Astrocyte of the cerebellum (primary cell): ENCODE measurements at regions not wholly inside any gene's neighbourhood (a gene's known extent, or its start where the extent isn't known, plus 50 kb on each side); places are given as distances from the start of the nearest gene placed in this dataset.

Experiments used
- DNase-seq: peaks from one replicate; pipeline ENCODE4 v3.0.0-alpha.2; 2011; ENCODE audit warnings: low read depth
- H3K4me3 ChIP-seq: 2 replicates; pipeline ENCODE4 v1.5.1; 2011; ENCODE audit warnings: mild to moderate bottlenecking, low read depth, low read length, moderate library complexity
- in situ Hi-C: cut with HindIII; loops from 2 replicates; pipeline ENCODE4 v1.10.0; 2017; ENCODE audit warnings: low sequenced_read_pairs
- TF ChIP-seq, protein P1 (sequence below): IDR thresholded peaks from 2 replicates; pipeline ENCODE4 v1.5.1; 2012; ENCODE audit warnings: low read length, low read depth, moderate library complexity, mild to moderate bottlenecking; ENCODE audit errors: missing control alignments

DNA sequence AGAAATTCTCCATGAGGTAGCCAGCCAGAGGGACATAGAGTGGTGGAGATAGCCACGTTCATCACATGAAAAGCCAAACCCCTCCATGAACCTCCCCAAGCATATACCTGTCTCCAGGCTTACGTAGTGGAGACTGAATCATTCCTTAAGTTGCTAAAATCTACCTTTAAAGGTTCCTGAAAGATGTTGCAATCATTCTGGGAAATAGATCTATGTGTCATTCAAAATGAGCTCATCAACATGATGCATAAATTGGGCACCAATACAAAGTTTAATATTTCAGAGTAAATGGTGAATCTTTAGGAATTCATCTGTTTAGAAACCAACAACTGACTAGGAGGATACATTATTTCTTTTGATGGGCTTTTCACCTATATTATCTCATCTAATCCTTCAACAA, 362.6 kb upstream of the ID2 start:
- TF ChIP-seq, protein P1, sequence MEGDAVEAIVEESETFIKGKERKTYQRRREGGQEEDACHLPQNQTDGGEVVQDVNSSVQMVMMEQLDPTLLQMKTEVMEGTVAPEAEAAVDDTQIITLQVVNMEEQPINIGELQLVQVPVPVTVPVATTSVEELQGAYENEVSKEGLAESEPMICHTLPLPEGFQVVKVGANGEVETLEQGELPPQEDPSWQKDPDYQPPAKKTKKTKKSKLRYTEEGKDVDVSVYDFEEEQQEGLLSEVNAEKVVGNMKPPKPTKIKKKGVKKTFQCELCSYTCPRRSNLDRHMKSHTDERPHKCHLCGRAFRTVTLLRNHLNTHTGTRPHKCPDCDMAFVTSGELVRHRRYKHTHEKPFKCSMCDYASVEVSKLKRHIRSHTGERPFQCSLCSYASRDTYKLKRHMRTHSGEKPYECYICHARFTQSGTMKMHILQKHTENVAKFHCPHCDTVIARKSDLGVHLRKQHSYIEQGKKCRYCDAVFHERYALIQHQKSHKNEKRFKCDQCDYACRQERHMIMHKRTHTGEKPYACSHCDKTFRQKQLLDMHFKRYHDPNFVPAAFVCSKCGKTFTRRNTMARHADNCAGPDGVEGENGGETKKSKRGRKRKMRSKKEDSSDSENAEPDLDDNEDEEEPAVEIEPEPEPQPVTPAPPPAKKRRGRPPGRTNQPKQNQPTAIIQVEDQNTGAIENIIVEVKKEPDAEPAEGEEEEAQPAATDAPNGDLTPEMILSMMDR = no peak
- DNase-seq = no peak
- no peak overlapping the region for H3K4me3 ChIP-seq
- in situ Hi-C loops = no loop called here

DNA sequence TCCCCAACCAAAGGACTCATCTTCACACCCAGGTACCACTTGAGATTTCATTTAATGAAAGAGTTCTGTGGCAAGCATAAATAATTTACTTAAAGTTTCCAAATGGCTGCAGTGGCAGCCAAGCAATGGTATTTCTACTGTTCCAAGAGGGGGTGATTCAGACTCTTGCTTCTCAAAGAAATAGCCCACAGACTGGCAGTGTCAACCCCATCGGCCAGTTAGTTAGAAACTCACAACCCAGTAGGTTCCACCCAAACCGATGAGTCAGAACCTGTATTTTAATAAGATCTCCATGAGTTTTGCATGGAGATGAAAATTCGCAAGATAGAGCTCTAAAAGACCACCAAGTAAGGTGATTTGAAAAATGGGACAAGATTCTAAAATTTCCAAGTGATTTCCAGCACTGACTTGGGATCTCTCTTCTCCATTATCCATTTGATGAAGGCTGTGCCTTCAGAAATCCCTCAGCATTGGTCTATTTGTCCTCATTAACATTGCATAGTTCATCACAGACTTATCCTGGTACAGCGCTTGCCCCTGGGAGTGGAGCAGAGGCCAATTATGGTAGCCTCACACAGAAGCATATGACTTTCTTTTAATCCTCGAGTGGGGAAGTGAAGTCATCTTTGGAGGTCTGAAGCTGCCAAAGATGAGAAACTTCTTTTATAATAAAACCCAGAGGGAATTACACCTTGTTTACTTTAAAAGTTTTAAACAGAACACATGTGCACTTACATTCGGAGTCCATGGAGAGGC, 361.4 kb upstream of the ID2 start:
- TF ChIP-seq, protein P1 = no peak
- in situ Hi-C loops = no loop called here
- no peak for DNase-seq
- H3K4me3 ChIP-seq = no peak overlapping the region

DNA sequence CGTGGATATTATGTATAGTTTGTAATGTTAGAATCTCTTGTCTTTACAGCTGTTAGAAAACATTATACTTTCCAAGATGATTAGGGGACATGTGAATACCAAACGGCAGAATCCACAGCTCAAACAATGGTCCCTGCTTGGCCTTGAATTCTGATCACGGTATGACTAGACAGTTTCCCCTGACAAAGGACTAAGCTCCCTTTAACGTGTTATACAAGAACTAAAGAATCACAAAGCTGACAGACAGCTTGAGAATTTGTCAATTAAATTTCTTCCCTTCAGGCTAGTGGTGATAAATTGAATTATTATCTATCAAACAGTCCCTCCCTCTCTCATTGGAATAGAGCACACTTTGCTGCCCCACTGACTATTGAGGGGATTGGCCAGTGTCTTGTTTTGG, 359.2 kb upstream of the ID2 start:
- in situ Hi-C loops = no loop called here
- TF ChIP-seq, protein P1 = no peak
- DNase-seq = no peak
- H3K4me3 ChIP-seq = no peak overlapping the region

DNA sequence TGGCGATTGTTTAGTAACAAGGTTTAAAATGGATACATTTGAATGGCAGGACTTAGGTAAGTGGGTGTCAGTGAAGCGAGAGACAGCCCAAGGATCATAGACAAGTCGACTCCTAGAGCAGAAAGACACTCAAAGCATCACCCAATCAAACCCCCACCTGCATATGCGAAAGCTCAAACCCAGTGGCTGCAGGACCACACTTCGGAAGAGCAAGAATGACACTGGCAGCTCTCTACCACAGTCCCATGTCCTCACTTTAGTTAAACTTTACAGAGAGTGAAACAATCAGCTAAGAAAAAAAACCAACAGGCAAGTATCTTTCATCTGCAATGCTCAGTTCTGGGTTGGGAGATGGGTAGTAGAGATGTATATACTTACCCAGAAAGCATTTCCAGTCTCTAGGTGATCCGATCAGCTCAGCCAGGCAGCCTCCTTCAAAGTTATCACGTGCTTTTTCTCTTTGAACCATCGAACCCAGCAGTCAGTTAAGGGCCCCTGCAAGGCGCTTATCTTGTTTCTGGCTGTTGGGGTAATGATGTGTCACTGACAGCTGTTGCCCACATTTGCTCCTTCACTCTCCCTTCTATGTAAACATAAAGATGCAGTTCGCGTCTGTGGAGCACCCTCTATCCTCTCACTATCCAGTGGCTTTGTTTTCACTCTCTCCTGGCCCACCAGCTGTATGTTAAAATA, 357.5 kb upstream of the ID2 start:
- in situ Hi-C loops = no loop called here
- H3K4me3 ChIP-seq = no peak overlapping the region
- no peak for DNase-seq
- TF ChIP-seq, protein P1 = no peak

DNA sequence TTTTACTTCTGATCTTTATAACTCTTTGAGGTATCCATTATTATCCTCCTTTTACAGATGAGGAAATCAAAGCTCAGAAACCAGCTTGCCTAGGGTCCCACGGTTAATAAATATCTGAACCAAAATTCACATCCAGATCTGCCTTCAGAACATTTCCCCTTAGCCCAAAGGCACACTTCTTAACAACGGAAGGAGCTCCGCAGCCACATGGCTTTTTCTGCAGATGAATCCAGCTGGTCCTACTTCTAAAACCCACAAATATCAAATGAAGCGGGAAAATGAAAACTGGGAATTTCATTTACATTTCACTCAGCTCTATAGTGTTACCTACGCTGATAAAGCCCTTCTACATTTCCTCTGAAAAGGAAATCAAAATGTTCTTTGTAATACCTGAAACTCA, 357.0 kb upstream of the ID2 start:
- TF ChIP-seq, protein P1 = no peak
- H3K4me3 ChIP-seq = no peak overlapping the region
- in situ Hi-C loops = no loop called here
- no peak for DNase-seq

DNA sequence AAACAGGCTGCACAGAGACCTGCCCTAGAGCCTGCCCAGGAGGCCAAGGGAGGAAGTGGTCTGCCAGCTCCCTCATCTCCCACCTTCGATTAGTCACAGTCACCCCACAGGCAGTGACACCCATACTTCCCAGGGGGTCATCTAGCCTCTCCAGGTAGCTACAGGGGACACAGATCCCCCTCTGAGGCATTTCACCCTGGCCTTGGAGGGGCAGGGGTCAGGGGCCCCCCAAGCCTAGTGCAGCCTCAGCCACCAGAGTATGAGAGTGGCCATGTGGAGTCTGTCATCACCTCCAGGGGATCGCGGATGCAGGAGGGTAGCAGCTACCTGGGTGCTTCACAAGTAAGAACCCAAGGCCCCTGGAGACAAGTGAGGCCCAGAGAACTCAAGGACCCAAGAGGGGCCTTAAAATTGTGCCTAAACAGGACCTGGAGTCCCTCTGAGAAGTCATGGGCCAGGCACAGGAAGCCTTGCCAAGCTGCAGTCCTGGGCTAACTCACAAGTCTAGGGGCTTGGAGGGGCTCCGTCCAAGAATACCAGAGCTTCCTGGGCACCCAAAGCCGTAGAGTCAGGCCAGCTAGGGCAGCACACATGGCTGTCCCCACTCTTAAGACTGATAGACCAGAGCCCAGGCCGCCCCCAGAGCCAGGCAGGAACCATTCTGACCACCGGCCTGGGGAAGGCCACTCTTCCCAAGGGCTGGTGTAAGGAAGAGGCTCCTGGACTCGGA, 354.3 kb upstream of the ID2 start:
- TF ChIP-seq, protein P1 = no peak
- in situ Hi-C loops = no loop called here
- DNase-seq = no peak
- no peak overlapping the region for H3K4me3 ChIP-seq
